Activated naive CD4-positive, alpha-beta T cell treated with anti-CD3 and anti-CD28 coated beads, Interleukin-2, amount 50 U/mL, for 72 hours (primary cell): ENCODE measurements at regions not wholly inside any gene's neighbourhood (a gene's known extent, or its start where the extent isn't known, plus 50 kb on each side); places are given as distances from the start of the nearest gene placed in this dataset.

Experiments used
- ATAC-seq, 2 donors: fragments of 150-1000 bp; cut with Tn5 transposase; 2 replicates each; pipeline ENCODE4 v1.10.0; 2021; ENCODE audit warnings: mild to moderate bottlenecking in 2 of 2, moderate library complexity in 2 of 2
- DNase-seq, 2 donors: peaks; one replicate each; pipeline ENCODE4 v3.0.0; 2021 to 2022; ENCODE audit warnings: low spot score in 2 of 2
- H3K27ac Mint-ChIP-seq, 2 donors: one replicate each; pipeline ENCODE4 v1.8.0; 2022; ENCODE audit warnings: mild to moderate bottlenecking in 2 of 2, mixed read lengths in 2 of 2
- H3K36me3 Mint-ChIP-seq, 2 donors: one replicate each; pipeline ENCODE4 v1.8.0; 2022; ENCODE audit warnings: mixed read lengths in 2 of 2
- H3K9me3 Mint-ChIP-seq, 2 donors: one replicate each; pipeline ENCODE4 v1.8.0; 2022; ENCODE audit warnings: mixed read lengths in 2 of 2

DNA sequence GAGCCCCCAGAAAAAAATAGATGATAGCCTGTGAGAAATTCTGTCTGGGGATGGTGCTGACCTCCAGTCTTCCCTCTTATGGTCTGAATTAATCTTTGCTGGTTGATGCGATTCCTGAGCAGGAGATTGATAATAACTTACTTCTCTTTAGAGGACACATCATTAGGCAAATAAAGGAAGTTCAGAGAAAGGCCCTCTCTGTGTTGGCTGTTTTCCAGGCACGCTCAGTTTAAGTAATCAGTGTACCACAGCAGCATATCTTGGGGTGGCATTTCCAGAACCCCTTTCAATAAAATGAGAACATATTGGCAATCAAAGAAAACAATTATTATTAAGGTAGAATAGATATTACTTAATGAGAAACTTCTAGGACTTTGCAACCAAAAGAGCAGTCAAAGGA lies 1129.3 kb upstream of the RAG2 start:
- Mint-ChIP-seq H3K27ac (no peak overlapping the region), H3K36me3 (no peaks in the 10 kb centered on the region), H3K9me3 (peaks cover 11 to 12% of the 10 kb centered on the region in 2 donors)
- DNase-seq (no peak), ATAC-seq (no peak)

DNA sequence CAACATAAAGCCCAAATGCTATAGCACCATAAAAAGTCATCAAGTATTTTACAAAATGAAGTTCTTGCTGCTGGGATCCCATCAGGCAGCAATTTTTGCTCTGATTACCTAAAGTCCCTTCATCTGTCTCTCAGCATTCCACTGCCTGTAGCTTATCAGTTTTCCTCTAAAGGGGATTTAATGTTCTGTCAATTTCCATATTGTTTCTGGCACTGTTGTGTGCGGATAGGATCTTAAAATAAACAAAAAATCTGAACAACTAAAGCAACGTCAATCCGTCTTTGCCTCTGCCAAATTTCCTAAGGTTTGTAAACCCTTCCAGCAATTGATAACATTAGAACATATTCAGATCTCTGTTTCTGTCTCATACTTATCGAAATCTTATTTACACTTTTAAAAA lies 1126.3 kb upstream of the RAG2 start:
- Mint-ChIP-seq H3K27ac (no peak overlapping the region), H3K36me3 (no peaks in the 10 kb centered on the region), H3K9me3 (peaks cover 10 to 16% of the 10 kb centered on the region in 2 donors)
- ATAC-seq (no peak), DNase-seq (no peak)

DNA sequence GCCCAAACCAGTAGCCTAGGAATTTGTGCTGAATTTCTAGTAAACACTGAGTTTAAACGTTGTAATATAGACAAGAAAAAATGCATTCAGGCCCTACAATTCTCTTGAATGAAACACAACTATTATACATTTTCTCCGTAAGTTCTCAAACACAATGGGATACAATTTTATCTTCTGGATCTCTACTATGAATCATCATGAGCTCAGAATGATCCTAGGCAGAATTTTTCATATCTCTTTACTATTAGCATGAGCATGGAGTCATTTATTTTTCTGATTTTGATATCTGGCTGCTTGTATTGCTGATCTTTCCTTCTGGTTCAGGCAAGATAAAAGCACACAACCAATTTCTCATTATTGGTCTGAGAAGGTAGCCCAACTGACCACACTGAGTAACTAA lies 1123.4 kb upstream of the RAG2 start:
- DNase-seq (no peak), ATAC-seq (no peak)
- no peak overlapping the region for H3K27ac Mint-ChIP-seq

DNA sequence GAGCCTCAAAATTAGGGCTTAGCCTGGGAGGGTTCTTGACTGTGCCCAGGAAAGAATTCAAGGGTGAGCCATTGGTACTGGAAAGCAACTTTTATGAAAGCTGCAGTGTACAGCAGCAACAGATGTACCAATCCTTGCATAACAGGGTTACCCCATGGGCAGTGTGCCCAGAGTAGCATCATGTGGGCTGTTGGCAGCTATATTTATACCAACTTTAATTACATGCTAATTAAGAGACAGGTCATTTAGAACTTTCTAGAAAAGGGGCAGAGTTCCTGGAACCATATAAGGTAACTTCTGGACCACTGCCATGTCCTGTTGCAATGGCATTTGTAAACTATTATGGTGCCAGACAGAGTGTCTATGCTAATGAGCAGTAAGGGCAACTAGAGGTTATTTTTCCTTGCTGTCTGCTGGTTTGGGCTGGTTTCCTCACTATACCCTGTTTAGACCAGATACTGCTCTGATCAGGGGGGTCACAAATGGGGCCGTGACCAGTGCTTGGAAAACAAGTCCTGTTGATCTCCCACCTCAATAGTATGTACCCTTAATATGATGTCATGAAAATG lies 1120.5 kb upstream of the RAG2 start:
- H3K27ac Mint-ChIP-seq = no peak overlapping the region
- H3K9me3 Mint-ChIP-seq = peaks cover 5 to 10% of the 10 kb centered on the region in 2 donors
- H3K36me3 Mint-ChIP-seq = no peaks in the 10 kb centered on the region
- no peak for DNase-seq
- no peak for ATAC-seq

More for the DNA sequence above, 1123.4 kb upstream of the RAG2 start:
- H3K9me3 Mint-ChIP-seq = peaks cover 10% of the 10 kb centered on the region in 2 donors
- no peaks in the 10 kb centered on the region for H3K36me3 Mint-ChIP-seq

DNA sequence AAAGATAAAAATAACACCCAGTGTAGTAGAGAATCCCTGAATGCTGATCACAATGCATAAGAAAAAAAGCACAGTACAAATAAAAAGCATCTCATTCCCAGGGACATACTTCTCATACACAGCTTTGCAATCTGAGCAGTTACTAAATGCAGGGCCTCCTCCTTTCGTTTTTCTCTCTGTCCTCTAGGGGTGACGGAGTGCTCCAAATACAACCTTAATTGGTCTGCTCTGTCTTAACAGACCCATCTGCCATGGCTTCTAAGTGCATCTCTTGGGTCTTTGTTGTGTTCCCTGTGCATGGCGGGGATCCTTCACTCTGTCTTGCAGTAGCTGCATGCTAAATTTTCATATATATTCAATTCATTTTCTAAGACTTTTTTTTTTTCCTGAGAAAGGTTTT lies 1114.2 kb upstream of the RAG2 start:
- no peaks in the 10 kb centered on the region for H3K36me3 Mint-ChIP-seq
- H3K9me3 Mint-ChIP-seq = no peaks in the 10 kb centered on the region
- no peak overlapping the region for H3K27ac Mint-ChIP-seq

DNA sequence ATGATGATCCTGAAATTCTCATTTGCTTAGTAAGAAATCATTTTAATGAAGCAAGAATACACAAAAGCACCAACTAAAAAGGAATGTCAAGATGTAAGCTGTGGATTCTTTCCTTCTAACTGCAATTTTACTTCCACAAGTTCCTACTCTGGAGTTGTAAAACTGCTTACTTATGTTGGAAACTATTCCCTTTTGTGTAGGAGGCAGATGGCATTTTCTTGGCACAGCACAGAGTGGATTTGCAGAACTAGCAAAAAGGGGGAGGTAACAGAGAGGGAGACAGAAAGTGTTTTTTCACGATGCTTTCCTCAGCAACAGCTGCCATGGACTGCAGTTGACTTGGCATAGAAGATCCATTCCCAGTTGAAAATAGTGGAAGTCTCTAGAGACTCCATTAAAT lies 1112.0 kb upstream of the RAG2 start:
- no peak overlapping the region for H3K27ac Mint-ChIP-seq
- H3K36me3 Mint-ChIP-seq = no peaks in the 10 kb centered on the region
- no peaks in the 10 kb centered on the region for H3K9me3 Mint-ChIP-seq

More for the DNA sequence above, 1114.2 kb upstream of the RAG2 start:
- ATAC-seq = no peak
- no peak for DNase-seq

DNA sequence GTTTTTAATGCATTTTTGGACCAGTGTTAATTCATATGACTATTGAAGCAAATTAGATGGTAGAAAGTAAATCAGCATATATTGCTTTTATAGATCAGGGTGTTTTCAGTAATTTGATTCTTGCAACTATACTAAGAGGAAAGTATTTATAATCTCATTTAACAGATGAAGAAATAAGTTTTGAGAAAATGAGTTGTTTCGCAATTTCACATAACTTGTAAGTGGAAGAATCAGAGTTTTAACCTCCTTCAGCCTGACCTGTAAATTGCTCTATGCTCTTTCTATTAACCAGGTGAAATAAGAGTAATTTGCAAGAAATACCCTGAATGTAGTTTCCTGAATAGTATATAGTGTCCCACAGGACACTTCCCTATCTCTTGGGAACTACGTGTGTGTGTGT lies 1106.8 kb upstream of the RAG2 start:
- ATAC-seq (no peak), DNase-seq (no peak)
- no peaks in the 10 kb centered on the region for H3K36me3 Mint-ChIP-seq
- H3K9me3 Mint-ChIP-seq = peaks cover 11 to 19% of the 10 kb centered on the region in 2 donors
- H3K27ac Mint-ChIP-seq = no peak overlapping the region

More for the DNA sequence above, 1112.0 kb upstream of the RAG2 start:
- ATAC-seq (no peak), DNase-seq (no peak)

DNA sequence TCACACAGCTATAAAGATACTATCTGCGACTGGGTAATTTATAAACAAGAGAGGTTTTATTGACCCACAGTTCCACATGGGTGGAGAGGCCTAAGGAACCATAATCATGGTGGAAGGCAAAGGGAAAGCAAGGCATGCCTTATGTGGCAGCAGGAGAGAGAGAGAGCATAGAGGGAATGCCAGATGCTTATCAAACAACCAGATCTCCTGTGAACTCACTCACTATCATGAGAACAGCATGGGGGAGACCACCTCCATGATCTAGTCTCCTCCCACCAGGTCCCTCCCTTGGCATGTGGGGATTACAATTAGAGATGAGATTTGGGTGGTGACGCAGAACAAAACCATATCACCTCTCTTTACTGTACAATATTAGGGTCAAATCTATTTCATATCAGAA lies 1101.6 kb upstream of the RAG2 start:
- ATAC-seq = no peak
- Mint-ChIP-seq H3K9me3 (peaks cover 26 to 44% of the 10 kb centered on the region in 2 donors), H3K36me3 (no peaks in the 10 kb centered on the region), H3K27ac (no peak overlapping the region)
- DNase-seq = no peak

DNA sequence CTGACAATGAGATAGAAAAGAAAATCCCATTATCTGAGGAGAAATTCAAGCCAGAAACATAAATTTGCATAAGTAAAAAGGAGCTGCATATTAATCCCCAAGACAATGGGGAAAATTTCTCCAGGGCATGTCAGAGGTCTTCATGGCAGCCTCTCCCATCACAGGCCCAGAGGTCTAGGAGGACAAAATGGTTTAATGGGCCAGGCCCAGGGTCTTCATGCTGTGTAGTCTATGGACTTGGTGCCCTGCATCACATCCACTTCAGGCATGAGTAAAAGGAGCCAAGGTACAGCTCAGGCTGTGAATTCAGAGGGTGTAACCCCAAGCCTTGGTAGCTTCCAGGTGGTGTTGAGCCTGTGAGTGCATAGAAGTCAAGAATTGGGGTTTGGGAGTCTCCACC lies 1097.2 kb upstream of the RAG2 start:
- H3K36me3 Mint-ChIP-seq = no peaks in the 10 kb centered on the region
- no peak overlapping the region for H3K27ac Mint-ChIP-seq
- DNase-seq = no peak
- ATAC-seq = no peak
- H3K9me3 Mint-ChIP-seq = peaks cover 26 to 38% of the 10 kb centered on the region in 2 donors

DNA sequence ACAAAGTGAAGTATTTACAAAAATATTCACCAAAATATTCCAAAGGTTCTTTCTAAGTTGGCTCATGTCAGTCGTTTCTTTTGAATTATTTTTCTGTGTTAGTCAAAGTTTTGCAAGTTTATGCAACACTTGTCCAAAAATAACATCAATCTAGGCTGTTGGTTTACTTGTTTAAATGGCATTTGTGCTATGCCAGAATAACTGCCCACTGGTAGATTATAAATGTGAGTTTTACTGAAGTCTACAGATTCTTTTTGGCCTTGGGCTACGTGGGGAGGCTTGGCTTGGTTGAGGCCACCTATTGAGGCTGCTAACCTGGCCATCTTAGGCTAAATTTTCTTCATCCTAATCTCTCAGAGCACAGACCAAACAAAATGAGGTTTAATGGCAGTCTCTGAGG lies 1091.9 kb upstream of the RAG2 start:
- Mint-ChIP-seq H3K36me3 (no peaks in the 10 kb centered on the region), H3K9me3 (peaks cover 13 to 25% of the 10 kb centered on the region in 2 donors), H3K27ac (no peak overlapping the region)
- ATAC-seq (no peak), DNase-seq (no peak)

DNA sequence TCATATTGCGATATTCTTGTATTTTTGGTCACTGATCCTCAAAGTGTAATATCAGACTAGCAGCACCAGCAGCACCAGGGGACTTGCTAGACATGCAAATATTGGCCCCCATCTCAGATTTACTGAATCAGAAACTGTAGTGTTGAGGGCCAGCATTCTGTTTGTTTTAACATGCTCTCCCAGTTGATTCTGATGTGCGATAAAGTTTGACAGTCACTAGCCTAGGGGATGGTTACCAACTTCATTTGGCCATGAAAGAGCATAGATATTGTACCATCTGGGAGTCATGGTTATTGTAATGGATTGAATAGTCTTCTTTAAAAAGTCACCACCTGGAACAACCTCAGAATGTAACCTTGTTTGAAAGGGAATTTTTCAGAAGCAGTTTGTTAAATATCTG lies 1090.4 kb upstream of the RAG2 start:
- no peak for ATAC-seq

DNA sequence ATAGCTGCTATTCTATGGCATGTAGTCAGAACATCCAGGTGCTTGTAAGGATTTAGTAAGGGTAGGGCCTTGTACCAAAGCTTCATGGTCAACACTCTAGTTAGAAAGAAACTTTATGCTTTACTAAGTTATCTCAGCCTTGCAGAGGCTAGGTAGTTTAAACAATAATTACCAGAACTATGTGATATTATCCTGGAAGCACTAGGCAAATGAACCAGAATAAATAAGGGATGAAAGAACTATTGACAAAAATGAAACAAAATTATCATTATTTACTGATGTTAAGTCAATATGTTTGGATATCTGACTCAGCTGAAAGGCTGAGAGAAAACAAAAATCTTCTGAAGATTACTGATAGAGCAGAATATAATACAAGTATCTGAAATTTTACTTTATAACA lies 1089.1 kb upstream of the RAG2 start:
- ATAC-seq (no peak), DNase-seq (no peak)
- H3K27ac Mint-ChIP-seq = no peak overlapping the region
- peaks cover 3 to 16% of the 10 kb centered on the region in 2 donors for H3K9me3 Mint-ChIP-seq
- no peaks in the 10 kb centered on the region for H3K36me3 Mint-ChIP-seq

More for the DNA sequence above, 1090.4 kb upstream of the RAG2 start:
- Mint-ChIP-seq H3K36me3 (no peaks in the 10 kb centered on the region), H3K27ac (no peak overlapping the region), H3K9me3 (peaks cover 2 to 15% of the 10 kb centered on the region in 2 donors)
- no peak for DNase-seq

DNA sequence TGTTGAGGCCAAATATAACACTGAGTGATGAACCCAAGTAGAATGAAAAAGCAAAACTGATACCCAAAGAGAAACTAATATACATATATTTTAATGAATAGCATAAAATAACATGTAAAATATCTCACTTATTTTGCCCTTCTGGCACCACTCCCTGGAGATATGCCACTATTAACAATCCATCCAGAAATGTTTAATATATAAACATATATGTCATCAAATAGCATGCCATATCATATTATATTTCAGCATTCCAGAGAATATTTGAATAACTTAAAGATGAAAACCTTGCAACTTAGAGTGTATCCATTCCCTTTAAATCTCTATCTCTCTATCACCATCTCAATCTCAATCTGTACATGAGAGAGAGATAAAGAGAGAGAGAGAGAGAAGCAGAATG lies 1073.3 kb upstream of the RAG2 start:
- no peak for ATAC-seq
- Mint-ChIP-seq H3K9me3 (peaks cover 13 to 16% of the 10 kb centered on the region in 2 donors), H3K27ac (no peak overlapping the region), H3K36me3 (no peaks in the 10 kb centered on the region)
- no peak for DNase-seq

DNA sequence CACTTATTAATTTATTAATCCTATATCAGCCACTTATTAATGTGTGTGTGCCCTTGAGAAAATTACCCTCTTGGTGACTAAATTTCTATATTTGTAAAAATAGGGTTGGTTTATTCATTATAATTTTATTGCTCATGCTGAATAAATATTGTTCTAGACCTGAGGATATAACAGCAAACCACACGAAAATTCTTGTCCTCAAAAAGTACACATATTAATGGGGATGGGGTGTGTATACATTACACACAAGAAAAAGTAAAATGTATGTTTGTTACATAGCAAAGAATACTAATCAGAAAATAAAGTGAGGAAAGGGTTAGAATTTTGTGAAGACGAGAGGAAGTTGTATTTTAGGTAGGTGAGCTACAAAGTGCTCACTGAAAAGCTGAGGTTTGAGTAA lies 1068.9 kb upstream of the RAG2 start:
- ATAC-seq = no peak
- H3K36me3 Mint-ChIP-seq = no peaks in the 10 kb centered on the region
- H3K27ac Mint-ChIP-seq = no peak overlapping the region

DNA sequence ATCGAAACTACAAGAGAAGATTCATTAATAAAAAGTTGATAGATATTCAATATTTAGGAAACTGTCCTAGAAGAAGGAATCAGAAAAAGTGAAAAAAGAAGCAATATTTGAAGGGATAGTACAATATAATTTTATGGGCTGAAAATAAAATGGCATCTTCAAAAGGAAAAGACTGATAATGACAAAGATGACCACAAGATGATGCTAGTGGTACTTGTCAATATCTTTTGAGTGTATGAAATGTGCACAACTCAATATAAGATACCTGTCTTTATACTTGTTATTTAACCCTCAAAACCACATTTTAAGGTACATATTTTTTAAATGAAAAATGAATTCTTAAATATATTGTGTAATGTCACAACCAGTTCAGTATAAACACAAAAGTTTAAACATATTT lies 1059.6 kb upstream of the RAG2 start:
- Mint-ChIP-seq H3K9me3 (peaks cover 13 to 25% of the 10 kb centered on the region in 2 donors), H3K27ac (no peak overlapping the region), H3K36me3 (peaks cover 6 to 10% of the 10 kb centered on the region in 2 donors)
- DNase-seq = no peak
- no peak for ATAC-seq

More for the DNA sequence above, 1068.9 kb upstream of the RAG2 start:
- DNase-seq = no peak
- H3K9me3 Mint-ChIP-seq = peaks cover 5 to 6% of the 10 kb centered on the region in 2 donors

DNA sequence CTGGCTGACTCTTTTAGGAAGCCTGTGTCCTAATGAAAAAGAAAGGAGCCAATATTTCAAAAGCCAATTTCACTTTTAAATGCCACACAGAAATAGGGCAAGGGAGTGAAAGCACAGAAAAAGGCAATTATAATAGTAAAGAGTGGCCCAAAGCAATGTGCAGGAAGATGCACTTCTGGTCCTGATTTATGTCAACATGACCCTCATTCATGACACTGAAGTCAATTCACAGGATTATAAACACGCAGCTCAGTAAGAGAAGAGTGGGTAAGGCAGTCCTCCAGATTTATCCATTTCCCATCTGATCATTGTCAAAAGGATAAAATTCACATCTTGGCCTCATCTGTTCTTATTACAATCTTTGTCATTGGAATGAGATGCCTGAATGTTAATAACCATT lies 1049.7 kb upstream of the RAG2 start:
- Mint-ChIP-seq H3K36me3 (peaks cover 4 to 7% of the 10 kb centered on the region in 2 donors), H3K9me3 (peaks cover 23 to 32% of the 10 kb centered on the region in 2 donors), H3K27ac (no peak overlapping the region)
- ATAC-seq (no peak), DNase-seq (no peak)

DNA sequence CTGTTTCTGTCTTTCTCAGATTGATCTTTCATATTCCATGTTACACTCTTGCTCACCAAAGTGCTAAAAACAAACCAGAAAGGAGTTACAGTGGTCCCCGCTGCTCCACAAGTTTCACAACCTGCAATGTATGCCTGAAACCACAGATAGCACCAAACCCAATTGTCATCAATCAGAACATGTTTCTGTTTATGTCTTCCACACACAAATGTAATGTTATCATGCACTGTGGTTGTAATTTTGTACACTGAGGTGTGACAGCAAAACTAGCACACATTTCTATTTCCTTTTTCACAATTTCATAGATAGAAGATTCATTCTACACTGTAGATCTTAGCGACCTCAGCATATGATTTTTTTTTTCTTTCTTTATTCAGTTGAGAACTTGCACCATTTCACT lies 1045.9 kb upstream of the RAG2 start:
- DNase-seq = no peak
- ATAC-seq = no peak
- Mint-ChIP-seq H3K27ac (no peak overlapping the region), H3K9me3 (peaks cover 24 to 32% of the 10 kb centered on the region in 2 donors), H3K36me3 (peaks cover 0 to 7% of the 10 kb centered on the region in 2 donors)

DNA sequence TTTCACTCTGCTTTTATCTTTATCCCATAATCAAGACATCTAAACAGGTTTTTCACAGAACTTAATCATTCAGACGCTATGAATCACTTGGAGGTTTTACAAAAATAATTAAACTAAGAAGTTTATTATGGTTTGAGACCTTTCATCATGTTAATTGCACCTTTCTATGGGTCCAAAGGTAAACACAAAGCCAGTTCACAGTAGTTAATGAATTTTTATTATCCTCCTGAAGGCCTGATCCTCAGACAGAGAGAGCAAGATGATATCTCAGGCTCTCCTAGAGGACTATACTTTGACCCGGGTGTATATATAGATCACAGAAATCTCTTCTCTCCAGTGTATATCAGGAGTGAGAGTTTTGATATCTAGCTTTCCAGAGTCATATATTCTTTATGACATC lies 1044.3 kb upstream of the RAG2 start:
- Mint-ChIP-seq H3K9me3 (peaks cover 24 to 25% of the 10 kb centered on the region in 2 donors), H3K36me3 (peaks cover 0 to 7% of the 10 kb centered on the region in 2 donors), H3K27ac (no peak overlapping the region)
- no peak for DNase-seq
- no peak for ATAC-seq
